Trophoblast cell (in vitro differentiated cells and primary cell): ENCODE measurements at regions not wholly inside any gene's neighbourhood (a gene's known extent, or its start where the extent isn't known, plus 50 kb on each side); places are given as distances from the start of the nearest gene placed in this dataset.

Source experiments
- DNase-seq, 2 donors: peaks; one replicate each; pipeline ENCODE4 v3.0.0-alpha.2; 2016
- H2AFZ ChIP-seq: 2 replicates; pipeline ENCODE4 v1.6.1; 2013; ENCODE audit warnings: low read length, moderate library complexity, mild to moderate bottlenecking; ENCODE audit not compliant: insufficient read depth, poor library complexity
- H2AK5ac ChIP-seq: 2 replicates; pipeline ENCODE4 v1.6.1; 2013; ENCODE audit warnings: mild to moderate bottlenecking, low read length
- H2BK120ac ChIP-seq: 2 replicates; pipeline ENCODE4 v1.6.1; 2013; ENCODE audit warnings: low read length, mild to moderate bottlenecking, moderate library complexity; ENCODE audit not compliant: insufficient read depth, poor library complexity
- H2BK12ac ChIP-seq: 2 replicates; pipeline ENCODE4 v1.6.1; 2013; ENCODE audit warnings: mild to moderate bottlenecking, low read length, moderate library complexity
- H2BK5ac ChIP-seq: 2 replicates; pipeline ENCODE4 v1.6.1; 2013; ENCODE audit warnings: low read length, low read depth, moderate library complexity, mild to moderate bottlenecking; ENCODE audit not compliant: poor library complexity
- H3K14ac ChIP-seq: 2 replicates; pipeline ENCODE4 v1.6.1; 2013; ENCODE audit warnings: mild to moderate bottlenecking, low read length
- H3K18ac ChIP-seq: 2 replicates; pipeline ENCODE4 v1.6.1; 2013; ENCODE audit warnings: mild to moderate bottlenecking, low read length
- H3K23ac ChIP-seq: 2 replicates; pipeline ENCODE4 v1.6.1; 2013; ENCODE audit warnings: low read length
- H3K27ac ChIP-seq: 2 replicates; pipeline ENCODE4 v1.5.1; 2013; ENCODE audit warnings: low read depth, mild to moderate bottlenecking, inconsistent platforms, low read length, moderate library complexity
- H3K27me3 ChIP-seq: 2 replicates; pipeline ENCODE4 v1.6.1; 2013; ENCODE audit warnings: inconsistent platforms, mild to moderate bottlenecking, low read length, moderate library complexity; ENCODE audit not compliant: insufficient read depth
- H3K36me3 ChIP-seq, 2 experiments: 1 replicate in 1 of 2; 2 replicates in 1 of 2; pipeline ENCODE4 v1.6.1; 2013; ENCODE audit warnings: low read length in 2 of 2, mild to moderate bottlenecking in 2 of 2, moderate library complexity in 1 of 2; ENCODE audit not compliant: insufficient read depth in 2 of 2, control insufficient read depth in 1 of 2
- H3K4ac ChIP-seq: 2 replicates; pipeline ENCODE4 v1.6.1; 2013; ENCODE audit warnings: low read depth, mild to moderate bottlenecking, low read length, moderate library complexity
- H3K4me1 ChIP-seq, 2 experiments: 1 replicate in 1 of 2; 2 replicates in 1 of 2; pipeline ENCODE4 v1.6.1; 2013; ENCODE audit warnings: low read length in 2 of 2, mild to moderate bottlenecking in 2 of 2, moderate library complexity in 1 of 2; ENCODE audit not compliant: insufficient read depth in 2 of 2, control insufficient read depth in 1 of 2
- H3K4me2 ChIP-seq: 2 replicates; pipeline ENCODE4 v1.6.1; 2013; ENCODE audit warnings: inconsistent platforms, mild to moderate bottlenecking, low read length, moderate library complexity
- H3K4me3 ChIP-seq: 2 replicates; pipeline ENCODE4 v1.5.1; 2013; ENCODE audit warnings: mild to moderate bottlenecking, low read depth, low read length, inconsistent platforms
- H3K79me1 ChIP-seq: one replicate; pipeline ENCODE4 v1.6.1; 2013; ENCODE audit warnings: low read length
- H3K79me2 ChIP-seq: 2 replicates; pipeline ENCODE4 v1.6.1; 2013; ENCODE audit warnings: low read length, mild to moderate bottlenecking; ENCODE audit not compliant: control insufficient read depth, insufficient read depth, poor library complexity
- H3K9ac ChIP-seq: 2 replicates; pipeline ENCODE4 v1.6.1; 2013; ENCODE audit warnings: mild to moderate bottlenecking, low read length
- H3K9me3 ChIP-seq: 2 replicates; pipeline ENCODE4 v1.6.1; 2013; ENCODE audit warnings: low read depth, mild to moderate bottlenecking, control low read depth, inconsistent platforms, low read length; ENCODE audit not compliant: insufficient read depth
- H4K12ac ChIP-seq: 2 replicates; pipeline ENCODE4 v1.6.1; 2013; ENCODE audit warnings: low read depth, mild to moderate bottlenecking, low read length, moderate library complexity
- H4K8ac ChIP-seq: 2 replicates; pipeline ENCODE4 v1.6.1; 2013; ENCODE audit warnings: low read depth, mild to moderate bottlenecking, low read length, moderate library complexity
- H4K91ac ChIP-seq: one replicate; pipeline ENCODE4 v1.6.1; 2013; ENCODE audit warnings: low read depth, mild to moderate bottlenecking, low read length, moderate library complexity
- WGBS: extraction: QIAGEN DNeasy Blood & Tissue Kit; methylation state at CpG from one replicate; pipeline ENCODE4 v1.1.7; 2013; ENCODE audit warnings: missing lambda C conversion rate; ENCODE audit not compliant: insufficient read length, insufficient coverage; ENCODE audit errors: extremely low coverage; 5-methylcytosine and 5-hydroxymethylcytosine counted together

GRCh38 chr13:111661776-111662175, 341.3 kb downstream of the TEX29 start:
- no peak overlapping the region for H2AK5ac ChIP-seq
- no peak overlapping the region for H3K4ac ChIP-seq
- no peaks in the 10 kb centered on the region for H3K36me3 ChIP-seq
- H3K79me1 ChIP-seq = no peaks in the 10 kb centered on the region
- no peak overlapping the region for H3K4me3 ChIP-seq
- DNase-seq = no peak
- no peak overlapping the region for H3K4me2 ChIP-seq
- no peak overlapping the region for H3K23ac ChIP-seq
- no peaks in the 10 kb centered on the region for H3K27me3 ChIP-seq
- no peak overlapping the region for H2BK5ac ChIP-seq
- H2BK120ac ChIP-seq = no peak overlapping the region
- H3K14ac ChIP-seq = no peak overlapping the region
- H4K8ac ChIP-seq = no peak overlapping the region
- H3K18ac ChIP-seq = no peak overlapping the region
- no peak overlapping the region for H2AFZ ChIP-seq
- no CpG with 5 or more reads among the region's 9 CpGs for WGBS
- H3K79me2 ChIP-seq = no peaks in the 10 kb centered on the region
- no peak overlapping the region for H3K9ac ChIP-seq
- H4K12ac ChIP-seq = no peak overlapping the region
- peaks cover 7% of the 10 kb centered on the region for H3K9me3 ChIP-seq
- no peak overlapping the region for H4K91ac ChIP-seq
- H3K27ac ChIP-seq = no peak overlapping the region
- H3K4me1 ChIP-seq = no peaks in the 10 kb centered on the region
- H2BK12ac ChIP-seq = no peak overlapping the region

DNA sequence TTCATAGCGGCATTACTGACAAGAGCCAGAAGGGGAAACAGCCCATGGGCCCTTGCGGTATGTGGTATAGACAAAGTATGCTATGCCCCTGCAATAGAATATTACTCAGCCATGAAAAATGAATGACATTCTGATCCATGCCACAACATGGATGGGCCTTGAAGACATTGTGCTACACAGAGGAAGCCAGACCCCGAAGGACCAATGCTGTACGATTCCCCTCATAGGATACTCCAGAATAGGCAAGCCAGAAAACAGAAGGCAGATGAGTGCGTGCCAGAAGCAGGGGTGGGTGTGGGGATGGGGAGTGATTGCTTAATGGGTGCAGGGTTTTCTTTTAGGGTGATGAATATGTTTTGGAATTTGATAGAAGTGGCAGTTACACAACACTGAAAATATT, 342.0 kb downstream of the TEX29 start:
- H3K18ac ChIP-seq = no peak overlapping the region
- H2BK120ac ChIP-seq = no peak overlapping the region
- no peak overlapping the region for H3K14ac ChIP-seq
- no peak overlapping the region for H3K27ac ChIP-seq
- H3K4me3 ChIP-seq = no peak overlapping the region
- no CpG with 5 or more reads among the region's 5 CpGs for WGBS
- no peaks in the 10 kb centered on the region for H3K79me2 ChIP-seq
- no peak overlapping the region for H3K4ac ChIP-seq
- no peak overlapping the region for H4K12ac ChIP-seq
- no peak overlapping the region for H3K4me2 ChIP-seq
- peaks cover 7% of the 10 kb centered on the region for H3K9me3 ChIP-seq
- H3K36me3 ChIP-seq = no peaks in the 10 kb centered on the region
- no peak for DNase-seq
- H2AK5ac ChIP-seq = no peak overlapping the region
- no peak overlapping the region for H3K9ac ChIP-seq
- H2BK5ac ChIP-seq = no peak overlapping the region
- H3K4me1 ChIP-seq = no peaks in the 10 kb centered on the region
- H3K27me3 ChIP-seq = no peaks in the 10 kb centered on the region
- H3K23ac ChIP-seq = no peak overlapping the region
- no peak overlapping the region for H2AFZ ChIP-seq
- no peak overlapping the region for H4K8ac ChIP-seq
- H4K91ac ChIP-seq = no peak overlapping the region
- no peaks in the 10 kb centered on the region for H3K79me1 ChIP-seq
- no peak overlapping the region for H2BK12ac ChIP-seq

- no peak overlapping the region for H2BK5ac ChIP-seq
- no peak overlapping the region for H2BK120ac ChIP-seq
- H4K91ac ChIP-seq = no peak overlapping the region
- H2BK12ac ChIP-seq = no peak overlapping the region
- no peaks in the 10 kb centered on the region for H3K4me1 ChIP-seq
- H3K27me3 ChIP-seq = no peaks in the 10 kb centered on the region
- WGBS = no CpG with 5 or more reads among the region's 4 CpGs
- no peaks in the 10 kb centered on the region for H3K36me3 ChIP-seq
- H3K79me1 ChIP-seq = no peaks in the 10 kb centered on the region
- H2AK5ac ChIP-seq = no peak overlapping the region
- H3K9ac ChIP-seq = no peak overlapping the region
- H3K79me2 ChIP-seq = no peaks in the 10 kb centered on the region
- H4K8ac ChIP-seq = no peak overlapping the region
- peaks cover 7% of the 10 kb centered on the region for H3K9me3 ChIP-seq
- H3K4me3 ChIP-seq = no peak overlapping the region
- no peak overlapping the region for H3K14ac ChIP-seq
- H3K4me2 ChIP-seq = no peak overlapping the region
- H3K18ac ChIP-seq = no peak overlapping the region
- no peak overlapping the region for H4K12ac ChIP-seq
- no peak for DNase-seq
- no peak overlapping the region for H2AFZ ChIP-seq
- no peak overlapping the region for H3K4ac ChIP-seq
- no peak overlapping the region for H3K27ac ChIP-seq
- H3K23ac ChIP-seq = no peak overlapping the region
Measured at GRCh38 chr13:111662895-111663294, 342.5 kb downstream of the TEX29 start.

DNA sequence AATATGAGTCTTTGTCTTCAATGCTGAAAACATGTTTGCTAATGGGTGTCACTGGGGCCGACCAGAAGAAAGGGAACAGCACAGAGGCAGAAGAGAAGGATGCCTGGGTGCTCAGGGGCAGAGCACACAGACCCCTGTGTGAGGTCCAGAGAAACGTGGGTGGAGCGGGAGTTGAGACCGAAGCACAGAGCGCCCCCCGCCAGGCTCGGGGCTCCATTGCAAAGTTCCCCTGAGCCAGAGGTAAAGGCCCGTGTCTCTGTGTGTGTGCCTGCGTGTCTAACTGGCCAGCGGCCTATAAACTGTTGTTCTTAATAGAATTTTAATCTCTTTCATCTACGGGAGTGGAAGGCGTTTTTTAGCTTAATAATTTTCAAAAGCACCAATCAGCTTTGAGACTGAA, 343.1 kb downstream of the TEX29 start:
- no peak overlapping the region for H3K23ac ChIP-seq
- no peaks in the 10 kb centered on the region for H3K27me3 ChIP-seq
- no peak overlapping the region for H4K8ac ChIP-seq
- H3K4ac ChIP-seq = no peak overlapping the region
- H3K4me1 ChIP-seq = no peaks in the 10 kb centered on the region
- no peaks in the 10 kb centered on the region for H3K79me1 ChIP-seq
- no peak overlapping the region for H2AK5ac ChIP-seq
- H3K9ac ChIP-seq = no peak overlapping the region
- no peak overlapping the region for H3K14ac ChIP-seq
- no peak overlapping the region for H2AFZ ChIP-seq
- H3K18ac ChIP-seq = no peak overlapping the region
- H3K4me2 ChIP-seq = no peak overlapping the region
- no peak overlapping the region for H4K91ac ChIP-seq
- no peaks in the 10 kb centered on the region for H3K79me2 ChIP-seq
- H3K27ac ChIP-seq = no peak overlapping the region
- H3K36me3 ChIP-seq = no peaks in the 10 kb centered on the region
- peaks cover 7% of the 10 kb centered on the region for H3K9me3 ChIP-seq
- DNase-seq = no peak
- no peak overlapping the region for H3K4me3 ChIP-seq
- WGBS = no CpG with 5 or more reads among the region's 12 CpGs
- H2BK12ac ChIP-seq = no peak overlapping the region
- H4K12ac ChIP-seq = no peak overlapping the region
- no peak overlapping the region for H2BK120ac ChIP-seq
- H2BK5ac ChIP-seq = no peak overlapping the region
